ENCODE measurements at regions not wholly inside any gene's neighbourhood (a gene's known extent, or its start where the extent isn't known, plus 50 kb on each side); places are given as distances from the start of the nearest gene placed in this dataset.
"Not testable (repeated sequence)": the region's sequence is repeated elsewhere in the genome, so short reads cannot be mapped to it uniquely, and the experiment has no call there.

DNA sequence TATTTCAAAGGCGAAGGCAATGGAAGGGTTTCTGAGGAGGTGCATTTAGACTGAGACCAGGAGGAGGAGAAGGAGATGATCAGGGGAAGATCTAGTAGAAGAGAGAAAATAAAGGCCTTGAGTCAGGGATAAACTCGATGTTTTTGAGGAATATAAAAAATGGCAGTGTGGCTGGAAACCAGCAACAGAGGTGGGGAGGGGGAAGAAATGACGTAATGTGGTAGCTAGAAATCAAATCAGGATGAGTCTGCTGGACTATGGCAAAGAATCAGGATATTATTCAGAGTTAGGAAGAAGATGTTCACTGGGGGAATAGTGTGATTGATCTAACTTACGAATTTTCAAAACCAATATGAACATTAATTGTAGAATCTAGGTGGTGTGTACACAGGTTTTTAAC, 1673.9 kb upstream of the WWC1 start:
- WGBS, 2 donors = 76 to 86% methylated on average over 4 of the region's 4 CpGs
- Histone ChIP-seq H3K27ac (ENCODE audit: low read depth in 2 of 2, low read length in 1 of 2) (no peak overlapping the region), H3K4me3 (ENCODE audit: low read depth in 1 of 2, low read length in 2 of 2) (no peak overlapping the region), H3K4me1 (ENCODE audit: control insufficient read depth in 2 of 2, insufficient read depth in 2 of 2, low read length in 1 of 2) (no peaks in the 10 kb centered on the region), H3K9me3 (ENCODE audit: control insufficient read depth in 2 of 2, insufficient read depth in 1 of 2, low read depth in 1 of 2, low read length in 1 of 2) (no peaks in the 10 kb centered on the region), H3K27me3 (ENCODE audit: control insufficient read depth in 1 of 2, insufficient read depth in 2 of 2, low read length in 2 of 2) (no peaks in the 10 kb centered on the region), H3K36me3 (ENCODE audit: control insufficient read depth in 2 of 2, insufficient read depth in 2 of 2, low read length in 1 of 2) (no peaks in the 10 kb centered on the region)

- Histone ChIP-seq H3K36me3 (ENCODE audit: control insufficient read depth in 2 of 2, insufficient read depth in 2 of 2, low read length in 1 of 2) (no peaks in the 10 kb centered on the region), H3K9me3 (ENCODE audit: control insufficient read depth in 2 of 2, insufficient read depth in 1 of 2, low read depth in 1 of 2, low read length in 1 of 2) (no peaks in the 10 kb centered on the region), H3K27ac (ENCODE audit: low read depth in 2 of 2, low read length in 1 of 2) (no peak overlapping the region), H3K4me3 (ENCODE audit: low read depth in 1 of 2, low read length in 2 of 2) (no peak overlapping the region), H3K27me3 (ENCODE audit: control insufficient read depth in 1 of 2, insufficient read depth in 2 of 2, low read length in 2 of 2) (no peaks in the 10 kb centered on the region), H3K4me1 (ENCODE audit: control insufficient read depth in 2 of 2, insufficient read depth in 2 of 2, low read length in 1 of 2) (no peaks in the 10 kb centered on the region)
- WGBS, 2 donors = 61 to 64% methylated on average over 5 of the region's 5 CpGs
Measured at GRCh38 chr5:166618526-166618925, 1672.9 kb upstream of the WWC1 start.

DNA sequence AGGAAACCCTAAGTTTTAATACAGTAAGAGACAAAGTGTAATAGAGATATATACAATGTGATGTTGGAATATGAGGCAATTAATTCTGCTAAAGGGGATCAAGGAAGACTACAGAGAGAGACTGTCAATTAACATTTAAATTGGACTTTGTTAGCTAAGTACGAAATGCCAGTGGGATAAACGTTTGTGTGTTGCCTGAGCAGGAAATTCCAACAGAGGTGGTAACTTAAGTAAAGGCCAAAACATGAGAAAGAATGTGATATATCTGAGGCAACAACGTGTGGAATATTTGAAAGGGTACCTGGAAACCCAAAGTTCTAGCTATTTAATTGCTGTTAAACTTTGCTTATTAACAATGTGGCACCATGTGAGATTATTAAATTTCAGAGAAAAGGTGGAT, 1666.9 kb upstream of the WWC1 start:
- no peaks in the 10 kb centered on the region for H3K27me3 ChIP-seq (ENCODE audit: control insufficient read depth in 1 of 2, insufficient read depth in 2 of 2, low read length in 2 of 2)
- no peaks in the 10 kb centered on the region for H3K9me3 ChIP-seq (ENCODE audit: control insufficient read depth in 2 of 2, insufficient read depth in 1 of 2, low read depth in 1 of 2, low read length in 1 of 2)

DNA sequence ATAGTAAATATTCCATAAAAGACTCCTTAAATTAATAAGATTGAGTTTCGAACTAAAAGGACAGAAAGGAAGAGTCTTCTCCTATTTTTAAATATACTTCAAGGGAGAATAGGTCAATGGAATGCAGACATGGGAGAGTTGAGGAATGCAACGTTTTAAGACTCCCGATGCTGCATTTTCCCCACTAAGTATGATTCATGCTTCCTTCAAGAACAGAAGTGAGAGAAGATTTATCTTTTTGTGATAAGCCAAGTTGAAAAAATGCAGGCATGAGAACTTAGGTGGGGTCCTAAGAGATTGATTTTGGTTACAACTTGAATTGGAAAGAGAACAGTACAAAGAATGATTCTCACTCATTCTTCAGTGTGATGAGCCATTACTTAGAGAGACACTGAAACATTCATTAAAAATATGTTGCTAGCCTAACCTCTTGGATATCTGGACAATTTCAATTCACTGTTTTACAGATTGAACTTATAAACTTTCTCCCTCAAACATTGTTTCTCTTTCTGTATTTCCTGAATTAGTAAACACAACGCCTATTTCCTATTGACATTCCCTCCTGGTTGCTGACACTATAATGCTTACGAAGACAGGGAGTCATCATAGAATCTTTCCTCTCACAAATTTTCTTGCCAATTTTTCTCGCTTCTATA, 1666.1 kb upstream of the WWC1 start:
- no peak overlapping the region for H3K4me3 ChIP-seq (ENCODE audit: low read depth in 1 of 2, low read length in 2 of 2)
- H3K27ac ChIP-seq (ENCODE audit: low read depth in 2 of 2, low read length in 1 of 2) = no peak overlapping the region
- WGBS, 2 donors = 60% methylated on average over 6 of the region's 6 CpGs
- no peaks in the 10 kb centered on the region for H3K4me1 ChIP-seq (ENCODE audit: control insufficient read depth in 2 of 2, insufficient read depth in 2 of 2, low read length in 1 of 2)
- no peaks in the 10 kb centered on the region for H3K9me3 ChIP-seq (ENCODE audit: control insufficient read depth in 2 of 2, insufficient read depth in 1 of 2, low read depth in 1 of 2, low read length in 1 of 2)
- no peaks in the 10 kb centered on the region for H3K36me3 ChIP-seq (ENCODE audit: control insufficient read depth in 2 of 2, insufficient read depth in 2 of 2, low read length in 1 of 2)
- no peaks in the 10 kb centered on the region for H3K27me3 ChIP-seq (ENCODE audit: control insufficient read depth in 1 of 2, insufficient read depth in 2 of 2, low read length in 2 of 2)

More for the DNA sequence above, 1666.9 kb upstream of the WWC1 start:
- WGBS, 2 donors = 26 to 30% methylated on average over 3 of the region's 3 CpGs
- no peak overlapping the region for H3K27ac ChIP-seq (ENCODE audit: low read depth in 2 of 2, low read length in 1 of 2)
- no peaks in the 10 kb centered on the region for H3K4me1 ChIP-seq (ENCODE audit: control insufficient read depth in 2 of 2, insufficient read depth in 2 of 2, low read length in 1 of 2)
- no peak overlapping the region for H3K4me3 ChIP-seq (ENCODE audit: low read depth in 1 of 2, low read length in 2 of 2)
- no peaks in the 10 kb centered on the region for H3K36me3 ChIP-seq (ENCODE audit: control insufficient read depth in 2 of 2, insufficient read depth in 2 of 2, low read length in 1 of 2)

DNA sequence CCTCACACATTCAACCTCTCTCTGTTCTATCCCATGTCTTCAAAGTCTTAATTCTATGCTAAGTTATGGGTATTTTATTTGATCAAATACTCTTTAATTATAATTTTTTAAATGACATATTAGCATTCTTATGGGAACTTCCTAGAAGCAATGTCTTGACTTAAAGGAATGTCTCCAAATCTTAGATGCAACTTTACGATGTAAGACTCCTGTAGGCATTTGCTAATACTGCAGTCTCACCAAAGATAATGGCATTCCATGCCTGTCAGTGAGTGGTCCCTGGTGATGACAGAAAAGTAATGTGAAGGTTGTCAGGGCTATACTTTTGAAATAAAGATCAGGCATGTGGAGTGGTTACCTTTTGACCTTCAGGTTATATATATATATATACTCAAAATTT, 1654.2 kb upstream of the WWC1 start:
- H3K4me3 ChIP-seq (ENCODE audit: low read depth in 1 of 2, low read length in 2 of 2) = no peak overlapping the region
- no peaks in the 10 kb centered on the region for H3K36me3 ChIP-seq (ENCODE audit: control insufficient read depth in 2 of 2, insufficient read depth in 2 of 2, low read length in 1 of 2)
- WGBS, 2 donors = 80 to 95% methylated on average over 1 of the region's 1 CpG

DNA sequence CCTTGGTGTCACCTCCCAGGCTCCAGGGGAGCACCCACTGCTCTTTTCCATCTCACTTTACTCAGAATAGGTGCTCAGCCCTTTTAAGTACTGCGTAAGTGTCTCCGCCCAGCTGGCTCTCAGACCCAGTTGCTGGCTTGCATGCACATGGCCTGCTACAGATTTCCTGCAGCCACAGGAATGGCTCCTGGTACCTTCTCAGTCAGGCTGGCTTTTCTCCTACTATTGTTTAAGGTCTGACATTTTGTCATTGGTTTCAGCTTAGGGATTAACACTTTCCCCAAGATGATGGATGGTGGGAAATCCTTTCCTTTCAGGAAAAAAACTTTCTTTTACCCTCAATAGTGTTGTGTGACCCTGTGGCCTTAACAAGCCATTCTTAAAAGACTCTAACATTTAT, 1652.3 kb upstream of the WWC1 start:
- WGBS, 2 donors = 89 to 90% methylated on average over 2 of the region's 2 CpGs
- no peak overlapping the region for H3K27ac ChIP-seq (ENCODE audit: low read depth in 2 of 2, low read length in 1 of 2)
- H3K36me3 ChIP-seq (ENCODE audit: control insufficient read depth in 2 of 2, insufficient read depth in 2 of 2, low read length in 1 of 2) = no peaks in the 10 kb centered on the region
- no peak overlapping the region for H3K4me3 ChIP-seq (ENCODE audit: low read depth in 1 of 2, low read length in 2 of 2)
- no peaks in the 10 kb centered on the region for H3K9me3 ChIP-seq (ENCODE audit: control insufficient read depth in 2 of 2, insufficient read depth in 1 of 2, low read depth in 1 of 2, low read length in 1 of 2)
- H3K4me1 ChIP-seq (ENCODE audit: control insufficient read depth in 2 of 2, insufficient read depth in 2 of 2, low read length in 1 of 2) = no peaks in the 10 kb centered on the region
- H3K27me3 ChIP-seq (ENCODE audit: control insufficient read depth in 1 of 2, insufficient read depth in 2 of 2, low read length in 2 of 2) = no peaks in the 10 kb centered on the region

More for the DNA sequence above, 1654.2 kb upstream of the WWC1 start:
- Histone ChIP-seq H3K27ac (ENCODE audit: low read depth in 2 of 2, low read length in 1 of 2) (no peak overlapping the region), H3K4me1 (ENCODE audit: control insufficient read depth in 2 of 2, insufficient read depth in 2 of 2, low read length in 1 of 2) (no peaks in the 10 kb centered on the region), H3K27me3 (ENCODE audit: control insufficient read depth in 1 of 2, insufficient read depth in 2 of 2, low read length in 2 of 2) (no peaks in the 10 kb centered on the region), H3K9me3 (ENCODE audit: control insufficient read depth in 2 of 2, insufficient read depth in 1 of 2, low read depth in 1 of 2, low read length in 1 of 2) (no peaks in the 10 kb centered on the region)

- not testable (repeated sequence) for H3K27me3 ChIP-seq (ENCODE audit: control insufficient read depth in 1 of 2, insufficient read depth in 2 of 2, low read length in 2 of 2); H3K27ac ChIP-seq (ENCODE audit: low read depth in 2 of 2, low read length in 1 of 2); H3K36me3 ChIP-seq (ENCODE audit: control insufficient read depth in 2 of 2, insufficient read depth in 2 of 2, low read length in 1 of 2); H3K4me3 ChIP-seq (ENCODE audit: low read depth in 1 of 2, low read length in 2 of 2); H3K4me1 ChIP-seq (ENCODE audit: control insufficient read depth in 2 of 2, insufficient read depth in 2 of 2, low read length in 1 of 2); H3K9me3 ChIP-seq (ENCODE audit: control insufficient read depth in 2 of 2, insufficient read depth in 1 of 2, low read depth in 1 of 2, low read length in 1 of 2)
- WGBS, 2 donors = 67 to 68% methylated on average over 10 of the region's 10 CpGs
Measured at GRCh38 chr5:166640136-166640535, 1651.3 kb upstream of the WWC1 start.

- no peaks in the 10 kb centered on the region for H3K9me3 ChIP-seq (ENCODE audit: control insufficient read depth in 2 of 2, insufficient read depth in 1 of 2, low read depth in 1 of 2, low read length in 1 of 2)
- H3K27me3 ChIP-seq (ENCODE audit: control insufficient read depth in 1 of 2, insufficient read depth in 2 of 2, low read length in 2 of 2) = no peaks in the 10 kb centered on the region
- H3K4me3 ChIP-seq (ENCODE audit: low read depth in 1 of 2, low read length in 2 of 2) = no peak overlapping the region
- H3K36me3 ChIP-seq (ENCODE audit: control insufficient read depth in 2 of 2, insufficient read depth in 2 of 2, low read length in 1 of 2) = no peaks in the 10 kb centered on the region
- no peaks in the 10 kb centered on the region for H3K4me1 ChIP-seq (ENCODE audit: control insufficient read depth in 2 of 2, insufficient read depth in 2 of 2, low read length in 1 of 2)
- 68 to 78% methylated on average over 1 of the region's 1 CpG for WGBS, 2 donors
- H3K27ac ChIP-seq (ENCODE audit: low read depth in 2 of 2, low read length in 1 of 2) = no peak overlapping the region
Measured at GRCh38 chr5:166648736-166649135, 1642.7 kb upstream of the WWC1 start.

- Histone ChIP-seq H3K27ac (ENCODE audit: low read depth in 2 of 2, low read length in 1 of 2) (no peak overlapping the region), H3K4me1 (ENCODE audit: control insufficient read depth in 2 of 2, insufficient read depth in 2 of 2, low read length in 1 of 2) (no peaks in the 10 kb centered on the region), H3K36me3 (ENCODE audit: control insufficient read depth in 2 of 2, insufficient read depth in 2 of 2, low read length in 1 of 2) (no peaks in the 10 kb centered on the region), H3K9me3 (ENCODE audit: control insufficient read depth in 2 of 2, insufficient read depth in 1 of 2, low read depth in 1 of 2, low read length in 1 of 2) (no peaks in the 10 kb centered on the region), H3K4me3 (ENCODE audit: low read depth in 1 of 2, low read length in 2 of 2) (no peak overlapping the region), H3K27me3 (ENCODE audit: control insufficient read depth in 1 of 2, insufficient read depth in 2 of 2, low read length in 2 of 2) (no peaks in the 10 kb centered on the region)
- 19% methylated on average over 1 of the region's 1 CpG for WGBS, 2 donors
Measured at GRCh38 chr5:166649676-166650075, 1641.8 kb upstream of the WWC1 start.

DNA sequence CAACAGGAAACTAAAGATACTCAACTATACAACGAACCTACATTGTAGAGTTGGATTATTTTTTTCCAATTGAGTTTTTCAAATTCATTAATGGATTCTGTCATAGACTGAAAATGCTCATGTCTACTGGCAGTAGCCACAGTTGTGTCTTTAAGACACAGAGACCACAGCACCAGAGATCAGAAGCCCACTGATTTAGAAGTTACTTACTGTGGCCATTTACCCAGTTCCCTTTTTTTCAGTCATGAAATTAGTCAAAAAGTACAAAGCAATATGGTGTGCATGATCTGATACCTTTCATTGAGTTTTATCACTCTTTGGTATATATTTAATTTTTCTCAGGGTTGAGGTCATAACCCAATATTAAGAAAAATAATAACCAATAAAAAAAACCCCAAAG, 1640.2 kb upstream of the WWC1 start:
- 69 to 75% methylated on average over 1 of the region's 1 CpG for WGBS, 2 donors
- no peaks in the 10 kb centered on the region for H3K36me3 ChIP-seq (ENCODE audit: control insufficient read depth in 2 of 2, insufficient read depth in 2 of 2, low read length in 1 of 2)

More for the DNA sequence above, 1640.2 kb upstream of the WWC1 start:
- Histone ChIP-seq H3K4me1 (ENCODE audit: control insufficient read depth in 2 of 2, insufficient read depth in 2 of 2, low read length in 1 of 2) (no peaks in the 10 kb centered on the region), H3K4me3 (ENCODE audit: low read depth in 1 of 2, low read length in 2 of 2) (no peak overlapping the region), H3K27me3 (ENCODE audit: control insufficient read depth in 1 of 2, insufficient read depth in 2 of 2, low read length in 2 of 2) (no peaks in the 10 kb centered on the region), H3K27ac (ENCODE audit: low read depth in 2 of 2, low read length in 1 of 2) (no peak overlapping the region), H3K9me3 (ENCODE audit: control insufficient read depth in 2 of 2, insufficient read depth in 1 of 2, low read depth in 1 of 2, low read length in 1 of 2) (no peaks in the 10 kb centered on the region)
